Type B pancreatic cell (in vitro differentiated cells): ENCODE measurements at regions not wholly inside any gene's neighbourhood (a gene's known extent, or its start where the extent isn't known, plus 50 kb on each side); places are given as distances from the start of the nearest gene placed in this dataset.

Source experiments
- DNase-seq: peaks from one replicate; pipeline ENCODE4 v3.0.0; 2021; ENCODE audit warnings: mixed read lengths; ENCODE audit not compliant: unreplicated experiment; ENCODE audit errors: extremely low spot score
- H3K27ac Mint-ChIP-seq: 2 replicates; pipeline ENCODE4 v1.8.0; 2021; ENCODE audit warnings: mild to moderate bottlenecking, mixed read lengths
- H3K27me3 Mint-ChIP-seq: 2 replicates; pipeline ENCODE4 v1.8.0; 2021; ENCODE audit warnings: mixed read lengths
- H3K36me3 Mint-ChIP-seq: 2 replicates; pipeline ENCODE4 v1.8.0; 2021; ENCODE audit warnings: mixed read lengths
- H3K4me1 Mint-ChIP-seq: one replicate; pipeline ENCODE4 v1.8.0; 2021; ENCODE audit warnings: mixed read lengths; ENCODE audit not compliant: unreplicated experiment
- H3K4me3 Mint-ChIP-seq: 2 replicates; pipeline ENCODE4 v1.8.0; 2021; ENCODE audit warnings: mild to moderate bottlenecking, mixed read lengths
- H3K9me3 Mint-ChIP-seq: 2 replicates; pipeline ENCODE4 v1.8.0; 2021; ENCODE audit warnings: mixed read lengths
- CTCF ChIP-seq: fragments of 200-600 bp; sonication (generic); conservative IDR thresholded peaks from 2 replicates; pipeline ENCODE4 v1.5.0; 2021; ENCODE audit warnings: antibody characterized with exemption, mild to moderate bottlenecking

DNA sequence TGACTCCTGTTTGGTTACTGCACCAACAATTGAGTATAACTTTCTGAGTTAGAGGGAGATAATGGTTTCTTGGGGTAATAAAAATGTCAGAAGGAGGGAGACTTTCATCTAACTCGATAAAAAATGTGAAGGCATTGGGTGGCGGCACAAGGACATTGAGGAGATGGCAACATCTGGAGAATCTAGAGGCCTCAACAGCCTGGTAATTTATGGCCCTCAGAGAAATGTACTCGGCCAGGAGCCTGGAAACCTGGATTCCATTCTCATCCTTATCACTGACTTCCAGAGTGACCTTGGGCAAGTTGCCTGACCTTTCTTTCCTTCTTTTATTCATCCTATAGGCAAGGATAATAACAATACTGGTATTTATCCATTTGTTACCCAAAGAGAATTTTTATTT is 173.5 kb upstream of the MEX3C start:
- no peak overlapping the region for H3K4me3 Mint-ChIP-seq

DNA sequence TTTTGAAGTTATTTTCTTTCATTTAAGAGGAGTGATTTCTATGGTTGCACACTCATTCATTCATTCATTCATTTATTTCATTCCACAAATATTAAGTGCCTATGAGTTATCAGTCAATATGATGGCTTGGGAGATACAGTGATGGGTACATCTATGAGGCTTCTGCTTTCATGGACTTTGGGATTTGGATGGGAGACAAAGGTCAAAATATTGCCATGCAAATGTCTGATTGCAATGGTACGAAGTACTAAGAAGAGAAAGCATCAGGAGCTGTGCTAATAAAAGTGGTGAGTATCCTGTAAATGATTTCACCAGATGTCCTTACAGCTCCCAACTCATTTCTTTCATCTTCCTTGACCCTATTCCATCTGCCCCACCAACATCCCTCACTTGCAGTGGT is 174.4 kb upstream of the MEX3C start:
- Mint-ChIP-seq H3K9me3 (no peaks in the 10 kb centered on the region), H3K4me1 (no peaks in the 10 kb centered on the region), H3K36me3 (no peaks in the 10 kb centered on the region), H3K4me3 (no peak overlapping the region), H3K27ac (no peak overlapping the region), H3K27me3 (no peaks in the 10 kb centered on the region)
- no peak for TF ChIP-seq CTCF
- no peak for DNase-seq

More for the DNA sequence above, 173.5 kb upstream of the MEX3C start:
- no peak for DNase-seq
- H3K4me1 Mint-ChIP-seq, result no peaks in the 10 kb centered on the region
- no peak overlapping the region for H3K27ac Mint-ChIP-seq
- no peaks in the 10 kb centered on the region for H3K36me3 Mint-ChIP-seq
- H3K27me3 Mint-ChIP-seq, result no peaks in the 10 kb centered on the region
- TF ChIP-seq CTCF, result no peak
- H3K9me3 Mint-ChIP-seq, result no peaks in the 10 kb centered on the region

DNA sequence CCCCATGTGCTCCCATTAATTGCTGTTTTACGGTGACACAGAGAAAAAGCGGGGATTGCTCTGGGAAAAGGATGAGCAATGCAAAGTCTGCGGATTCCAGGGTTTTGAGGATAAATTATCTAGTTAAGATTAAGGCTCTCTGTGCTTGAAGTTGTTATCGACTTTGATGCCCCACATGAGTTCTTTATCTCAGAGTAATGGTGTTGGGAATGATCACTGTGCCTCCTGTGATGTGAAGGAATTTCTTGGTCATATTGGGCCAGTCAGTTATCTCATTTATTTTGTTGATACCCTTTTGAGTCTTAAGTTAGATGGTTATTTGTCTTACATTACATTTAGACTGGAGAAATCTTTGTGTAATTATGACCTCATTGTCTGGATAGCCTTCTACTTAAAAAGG is 184.6 kb upstream of the MEX3C start:
- Mint-ChIP-seq H3K4me3 (no peak overlapping the region), H3K27me3 (no peaks in the 10 kb centered on the region), H3K9me3 (no peaks in the 10 kb centered on the region), H3K36me3 (no peaks in the 10 kb centered on the region), H3K27ac (no peak overlapping the region), H3K4me1 (no peaks in the 10 kb centered on the region)
- DNase-seq, result no peak
- TF ChIP-seq CTCF, result no peak

DNA sequence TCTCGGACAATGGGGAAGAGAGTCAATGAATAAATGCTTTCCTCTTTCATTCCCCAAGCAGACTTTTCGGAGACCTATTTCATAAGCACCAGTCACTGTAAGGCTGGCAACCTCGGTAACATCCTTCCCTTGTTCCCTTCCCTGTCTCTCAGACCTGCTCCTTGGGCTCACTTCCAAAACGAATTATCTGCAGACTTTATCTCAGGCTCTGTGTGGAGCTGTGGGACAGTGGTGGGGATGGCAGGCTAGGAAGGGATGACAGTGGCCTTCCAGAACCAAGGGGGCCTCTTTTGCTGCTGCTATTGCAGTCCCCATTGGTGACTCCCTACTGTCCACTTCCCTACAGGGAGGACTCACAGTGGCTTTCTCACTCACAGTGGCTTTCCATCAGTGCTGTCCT is 185.6 kb upstream of the MEX3C start:
- no peak for DNase-seq
- H3K36me3 Mint-ChIP-seq, result no peaks in the 10 kb centered on the region
- no peaks in the 10 kb centered on the region for H3K4me1 Mint-ChIP-seq
- no peak for TF ChIP-seq CTCF
- H3K27ac Mint-ChIP-seq, result no peak overlapping the region
- H3K9me3 Mint-ChIP-seq, result no peaks in the 10 kb centered on the region
- H3K27me3 Mint-ChIP-seq, result no peaks in the 10 kb centered on the region
- no peak overlapping the region for H3K4me3 Mint-ChIP-seq

DNA sequence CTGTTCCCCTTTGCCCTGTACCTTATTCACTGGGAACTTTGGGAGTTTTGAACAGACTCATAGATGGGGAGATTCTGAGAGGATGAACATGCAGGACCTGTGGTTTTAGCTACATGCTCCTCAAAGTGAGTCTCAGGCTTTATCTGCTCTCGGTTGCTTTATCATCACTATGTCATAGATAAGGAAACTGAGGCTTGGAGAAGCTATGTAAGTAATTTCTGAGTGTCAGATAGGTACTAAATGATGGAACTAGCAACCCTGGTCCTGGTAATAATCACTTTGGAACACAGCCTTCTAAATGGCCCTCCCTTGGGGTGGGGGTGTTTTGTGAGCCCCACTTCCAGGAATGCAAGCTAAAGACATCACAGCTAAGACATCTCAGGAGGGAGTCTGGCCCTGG is 186.2 kb upstream of the MEX3C start:
- H3K4me1 Mint-ChIP-seq, result no peaks in the 10 kb centered on the region
- DNase-seq, result no peak
- H3K36me3 Mint-ChIP-seq, result no peaks in the 10 kb centered on the region
- TF ChIP-seq CTCF, result no peak
- H3K27ac Mint-ChIP-seq, result no peak overlapping the region
- no peaks in the 10 kb centered on the region for H3K9me3 Mint-ChIP-seq
- H3K27me3 Mint-ChIP-seq, result no peaks in the 10 kb centered on the region
- no peak overlapping the region for H3K4me3 Mint-ChIP-seq

- no peaks in the 10 kb centered on the region for H3K36me3 Mint-ChIP-seq
- no peaks in the 10 kb centered on the region for H3K9me3 Mint-ChIP-seq
- no peak overlapping the region for H3K27ac Mint-ChIP-seq
- TF ChIP-seq CTCF, result no peak
- no peaks in the 10 kb centered on the region for H3K4me1 Mint-ChIP-seq
- H3K27me3 Mint-ChIP-seq, result no peaks in the 10 kb centered on the region
- DNase-seq, result no peak
- no peak overlapping the region for H3K4me3 Mint-ChIP-seq
Observed at GRCh38 chr18:51385270-51385669, 187.8 kb upstream of the MEX3C start.
